Pancreas (tissue), 10 donors: ENCODE measurements at regions not wholly inside any gene's neighbourhood (a gene's known extent, or its start where the extent isn't known, plus 50 kb on each side); places are given as distances from the start of the nearest gene placed in this dataset.

Experiments used
- ATAC-seq, 4 donors: fragments of 200-7000 bp; cut with Tn5 transposase; one replicate each; pipeline versions ENCODE4 v1.8.0 to v1.9.1; 2020; ENCODE audit warnings: mild to moderate bottlenecking in 4 of 4, moderate library complexity in 4 of 4
- DNase-seq, 6 donors: peaks; one replicate each; pipeline ENCODE4 v3.0.0-alpha.2; 2020
- FAIRE-seq: peaks from 2 replicates; lab custom pipeline; 2012; peaks lifted over from hg19 to GRCh38; lab: Jason Lieb, UNC
- H3K27ac ChIP-seq, 4 donors: fragments of 200-600 bp; sonication (generic); 1 replicate in 3 of 4; 2 replicates in 1 of 4; pipeline versions ENCODE4 v1.5.0 to v1.8.0; 2020
- H3K27me3 ChIP-seq, 4 donors: fragments of 200-600 bp; one replicate each; pipeline ENCODE4 v1.8.0; 2021
- H3K36me3 ChIP-seq, 3 donors: fragments of 200-600 bp; sonication (generic) in 1 of 3; one replicate each; pipeline versions ENCODE4 v1.5.0 to v1.8.0; 2020 to 2021
- H3K4me1 ChIP-seq, 3 donors: fragments of 200-600 bp; one replicate each; pipeline ENCODE4 v1.8.0; 2021
- H3K4me3 ChIP-seq, 4 donors: fragments of 200-600 bp; sonication (generic) in 2 of 4; one replicate each; pipeline versions ENCODE4 v1.5.0 to v1.8.0; 2020 to 2021
- H3K9me3 ChIP-seq, 4 donors: fragments of 200-600 bp; one replicate each; pipeline ENCODE4 v1.8.0; 2021
- WGBS, 2 donors: extraction: QIAGEN DNeasy Blood & Tissue Kit; methylation state at CpG; one replicate each; pipeline ENCODE4 v1.1.7; 2013; 5-methylcytosine and 5-hydroxymethylcytosine counted together
- intact Hi-C, 3 donors: fragments of 100-400 bp; cut with DNase I; formaldehyde crosslinking; loops; one replicate each; pipeline versions ENCODE4 v1.11.1 to v1.14.2; 2022
- TF ChIP-seq, protein P1 (sequence below), 4 donors: fragments of 200-600 bp; sonication (generic) in 3 of 4; IDR thresholded peaks; one replicate each; pipeline versions ENCODE4 v1.5.0 to v1.8.0; 2021; ENCODE audit warnings: antibody characterized with exemption in 4 of 4
- donor health status: healthy with polysubstance abuse.
- donor health status: DM: no; HTN: no; CAD: no; lungs with moderate emphysema.
- donor health status: DM: no; HTN: no; CAD: no.
- donor health status: control.
- donor health status: control.
- donor health status: Bipolar disorder and iron deficiency.
- donor health status: DM: yes; HTN: yes; CAD: no.
- donor health status: DM: no; HTN: no; CAD: no.
- donor health status: DM: no; HTN: no; CAD: no.
- donor health status: DM: yes; HTN: yes; CAD: no.

DNA sequence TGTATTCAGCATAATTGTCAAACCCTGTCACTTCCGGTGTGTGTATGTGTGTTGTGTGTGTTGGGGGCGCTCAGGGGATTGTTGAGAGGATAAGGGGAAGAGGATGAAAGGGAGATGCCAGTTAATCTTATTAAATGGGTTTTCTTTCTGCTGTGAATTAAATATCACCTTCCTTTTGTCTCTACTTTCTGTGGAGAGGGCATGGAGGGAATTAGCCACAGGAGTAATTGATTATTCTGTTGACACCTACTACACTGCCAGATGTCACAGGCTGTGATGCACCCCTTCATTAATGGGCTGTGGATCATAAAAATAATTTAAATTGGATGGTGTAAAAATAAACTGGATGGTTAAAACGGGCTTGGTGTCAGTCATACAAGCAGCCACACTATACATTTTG lies 311.9 kb downstream of the MDFIC start:
- no peaks in the 10 kb centered on the region for H3K36me3 ChIP-seq
- no peak for DNase-seq
- intact Hi-C loops = no loop called here
- TF ChIP-seq, protein P1, sequence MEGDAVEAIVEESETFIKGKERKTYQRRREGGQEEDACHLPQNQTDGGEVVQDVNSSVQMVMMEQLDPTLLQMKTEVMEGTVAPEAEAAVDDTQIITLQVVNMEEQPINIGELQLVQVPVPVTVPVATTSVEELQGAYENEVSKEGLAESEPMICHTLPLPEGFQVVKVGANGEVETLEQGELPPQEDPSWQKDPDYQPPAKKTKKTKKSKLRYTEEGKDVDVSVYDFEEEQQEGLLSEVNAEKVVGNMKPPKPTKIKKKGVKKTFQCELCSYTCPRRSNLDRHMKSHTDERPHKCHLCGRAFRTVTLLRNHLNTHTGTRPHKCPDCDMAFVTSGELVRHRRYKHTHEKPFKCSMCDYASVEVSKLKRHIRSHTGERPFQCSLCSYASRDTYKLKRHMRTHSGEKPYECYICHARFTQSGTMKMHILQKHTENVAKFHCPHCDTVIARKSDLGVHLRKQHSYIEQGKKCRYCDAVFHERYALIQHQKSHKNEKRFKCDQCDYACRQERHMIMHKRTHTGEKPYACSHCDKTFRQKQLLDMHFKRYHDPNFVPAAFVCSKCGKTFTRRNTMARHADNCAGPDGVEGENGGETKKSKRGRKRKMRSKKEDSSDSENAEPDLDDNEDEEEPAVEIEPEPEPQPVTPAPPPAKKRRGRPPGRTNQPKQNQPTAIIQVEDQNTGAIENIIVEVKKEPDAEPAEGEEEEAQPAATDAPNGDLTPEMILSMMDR (IDR thresholded peaks at IDR 0.05) = no peak
- ATAC-seq = no peak
- H3K27me3 ChIP-seq = no peaks in the 10 kb centered on the region
- H3K9me3 ChIP-seq = no peaks in the 10 kb centered on the region
- WGBS, 2 donors = 63 to 76% methylated on average over 3 of the region's 3 CpGs
- no peaks in the 10 kb centered on the region for H3K4me1 ChIP-seq
- FAIRE-seq = no peak
- H3K4me3 ChIP-seq = no peak overlapping the region
- H3K27ac ChIP-seq = no peak overlapping the region

- 55 to 69% methylated on average over 3 of the region's 3 CpGs for WGBS, 2 donors
- no peak for ATAC-seq
Measured at GRCh38 chr7:115232041-115232440, 310.1 kb downstream of the MDFIC start.

DNA sequence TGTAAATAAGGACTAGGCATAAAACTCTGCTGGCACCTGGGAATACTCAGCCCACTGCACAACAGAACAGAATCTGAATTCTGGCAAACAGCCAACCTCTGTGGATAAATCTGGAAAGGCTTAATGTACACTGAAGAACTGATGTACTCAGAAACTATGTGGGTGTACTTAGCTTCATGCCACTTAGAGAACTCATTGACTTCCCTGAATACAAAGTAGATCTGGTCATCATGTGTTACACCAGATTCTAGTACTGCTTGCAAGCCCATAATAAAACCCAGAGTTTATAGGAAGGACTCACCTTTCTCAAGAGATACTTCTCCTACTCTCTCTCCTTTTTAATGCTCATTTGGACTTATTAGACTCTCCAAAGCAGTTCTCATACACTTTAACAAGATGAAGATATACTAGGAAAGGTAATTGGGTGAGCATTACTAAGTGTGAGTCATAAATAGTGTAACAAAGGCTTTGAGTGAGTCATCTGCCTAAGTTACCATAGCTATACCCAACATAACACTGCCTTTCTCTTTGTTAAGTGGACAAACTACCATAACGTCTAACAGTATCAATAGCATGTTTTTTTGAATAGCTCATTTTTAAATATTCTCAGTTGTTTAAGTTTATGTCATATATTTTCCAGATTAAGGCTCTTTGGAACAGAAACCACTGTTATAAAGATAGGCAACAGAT lies 309.1 kb downstream of the MDFIC start:
- intact Hi-C loops = no loop called here
- H3K9me3 ChIP-seq = no peaks in the 10 kb centered on the region
- WGBS, 2 donors = 16 to 19% methylated on average over 1 of the region's 1 CpG
- ATAC-seq = peak; percentile 74 to 96 (median 86)
- H3K27ac ChIP-seq = no peak overlapping the region
- no peak for DNase-seq
- no peaks in the 10 kb centered on the region for H3K4me1 ChIP-seq
- FAIRE-seq = peak; percentile 41
- TF ChIP-seq, protein P1 (IDR thresholded peaks at IDR 0.05) = no peak
- no peak overlapping the region for H3K4me3 ChIP-seq
- no peaks in the 10 kb centered on the region for H3K36me3 ChIP-seq
- H3K27me3 ChIP-seq = no peaks in the 10 kb centered on the region

More at GRCh38 chr7:115232041-115232440, 310.1 kb downstream of the MDFIC start:
- H3K27ac ChIP-seq = no peak overlapping the region
- FAIRE-seq (no peak), DNase-seq (no peak)
- H3K36me3 ChIP-seq = no peaks in the 10 kb centered on the region
- H3K9me3 ChIP-seq = no peaks in the 10 kb centered on the region
- TF ChIP-seq, protein P1 (IDR thresholded peaks at IDR 0.05) = no peak
- no peaks in the 10 kb centered on the region for H3K4me1 ChIP-seq
- no peak overlapping the region for H3K4me3 ChIP-seq
- intact Hi-C loops = no loop called here
- no peaks in the 10 kb centered on the region for H3K27me3 ChIP-seq

GRCh38 chr7:115229401-115230105 lies 307.7 kb downstream of the MDFIC start:
- Histone ChIP-seq H3K4me3 (no peak overlapping the region), H3K36me3 (no peaks in the 10 kb centered on the region), H3K4me1 (no peaks in the 10 kb centered on the region), H3K9me3 (no peaks in the 10 kb centered on the region), H3K27me3 (no peaks in the 10 kb centered on the region), H3K27ac (no peak overlapping the region)
- TF ChIP-seq, protein P1 (IDR thresholded peaks at IDR 0.05) = no peak
- 36 to 47% methylated on average over 8 of the region's 8 CpGs for WGBS, 2 donors
- ATAC-seq (no peak), DNase-seq (no peak), FAIRE-seq (no peak)
- intact Hi-C loops = no loop called here
